ENCODE measurements at regions not wholly inside any gene's neighbourhood (a gene's known extent, or its start where the extent isn't known, plus 50 kb on each side); places are given as distances from the start of the nearest gene placed in this dataset.
"Not testable (repeated sequence)": the region's sequence is repeated elsewhere in the genome, so short reads cannot be mapped to it uniquely, and the experiment has no call there.

DNA sequence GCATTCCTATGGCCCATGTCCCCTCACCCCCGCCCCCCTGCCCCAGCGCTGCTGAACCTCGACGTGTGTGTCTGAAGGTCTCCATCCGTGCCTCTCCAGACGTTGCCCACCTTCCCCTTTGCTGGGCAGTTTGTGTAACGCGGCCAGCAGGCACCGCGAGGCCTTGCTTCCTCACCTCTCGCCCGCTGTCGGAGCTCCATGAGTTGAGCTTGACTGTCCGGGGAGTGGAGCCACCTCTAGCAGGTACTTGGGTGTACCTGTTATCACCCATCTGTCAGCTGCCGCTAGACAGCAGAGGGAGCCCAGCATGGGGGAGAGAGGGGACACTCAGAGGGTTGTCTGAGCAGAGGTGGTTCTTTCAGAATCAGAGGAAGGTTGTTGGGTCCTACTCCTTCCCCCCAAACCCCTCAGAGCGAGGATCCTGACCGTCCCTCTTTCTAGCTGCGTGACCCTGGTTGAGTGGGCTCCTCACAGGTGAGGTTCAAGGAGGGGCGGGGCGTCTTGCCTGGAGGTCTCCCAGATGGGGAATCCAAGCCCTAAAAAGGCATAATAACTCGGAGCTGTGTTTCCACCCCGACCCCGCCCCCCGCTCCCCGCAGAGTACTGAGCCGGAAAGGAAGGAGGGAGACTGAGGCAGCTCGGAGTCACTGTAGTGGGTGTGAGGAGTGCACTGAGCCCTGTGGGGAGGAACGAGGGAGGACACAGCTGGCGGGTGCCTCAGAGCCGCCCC, 184.7 kb downstream of the C9orf50 start:
- DNase-seq (ENCODE audit: low read depth in 2 of 2): no peak

DNA sequence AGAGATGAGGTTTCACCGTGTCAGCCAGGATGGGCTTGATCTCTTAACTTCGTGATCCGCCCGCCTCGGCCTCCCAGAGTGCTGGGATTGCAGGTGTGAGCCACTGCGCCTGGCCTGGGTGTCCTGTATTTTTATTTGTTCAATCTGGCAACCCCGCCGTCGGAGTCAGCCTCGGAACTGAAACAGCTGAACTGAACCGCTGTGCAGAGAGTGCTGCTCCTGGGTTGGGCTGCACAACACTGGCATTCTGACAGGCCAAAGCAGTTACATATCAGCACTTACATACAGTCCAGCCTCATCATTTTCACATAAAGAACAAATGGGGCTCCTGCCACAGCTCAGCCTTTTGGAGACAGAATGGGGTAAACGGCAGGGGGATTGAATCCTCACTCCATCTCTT, 185.6 kb downstream of the C9orf50 start:
- no peak for DNase-seq (ENCODE audit: low read depth in 2 of 2)

DNA sequence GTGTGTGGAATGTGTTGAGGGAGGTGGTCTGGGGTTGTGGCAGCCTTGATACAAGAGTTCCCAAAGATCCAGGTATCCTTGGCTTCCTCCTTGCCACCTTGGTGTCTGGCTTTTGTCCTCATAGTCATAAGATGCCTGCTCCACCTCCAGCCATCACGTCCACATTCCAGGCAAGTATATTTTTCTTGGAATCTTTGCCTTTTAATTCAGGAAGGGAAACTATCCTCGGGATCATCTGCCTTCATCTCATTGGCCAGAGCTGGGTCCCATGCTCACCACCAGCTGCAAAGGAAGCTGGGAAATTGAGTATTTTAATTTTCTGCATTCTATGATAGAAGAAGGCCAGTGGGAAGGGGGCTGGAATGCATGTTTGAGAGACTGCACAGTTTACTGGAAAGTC, 186.7 kb downstream of the C9orf50 start:
- DNase-seq (ENCODE audit: low read depth in 2 of 2): peak in 1 of 2 donors; percentile 56

DNA sequence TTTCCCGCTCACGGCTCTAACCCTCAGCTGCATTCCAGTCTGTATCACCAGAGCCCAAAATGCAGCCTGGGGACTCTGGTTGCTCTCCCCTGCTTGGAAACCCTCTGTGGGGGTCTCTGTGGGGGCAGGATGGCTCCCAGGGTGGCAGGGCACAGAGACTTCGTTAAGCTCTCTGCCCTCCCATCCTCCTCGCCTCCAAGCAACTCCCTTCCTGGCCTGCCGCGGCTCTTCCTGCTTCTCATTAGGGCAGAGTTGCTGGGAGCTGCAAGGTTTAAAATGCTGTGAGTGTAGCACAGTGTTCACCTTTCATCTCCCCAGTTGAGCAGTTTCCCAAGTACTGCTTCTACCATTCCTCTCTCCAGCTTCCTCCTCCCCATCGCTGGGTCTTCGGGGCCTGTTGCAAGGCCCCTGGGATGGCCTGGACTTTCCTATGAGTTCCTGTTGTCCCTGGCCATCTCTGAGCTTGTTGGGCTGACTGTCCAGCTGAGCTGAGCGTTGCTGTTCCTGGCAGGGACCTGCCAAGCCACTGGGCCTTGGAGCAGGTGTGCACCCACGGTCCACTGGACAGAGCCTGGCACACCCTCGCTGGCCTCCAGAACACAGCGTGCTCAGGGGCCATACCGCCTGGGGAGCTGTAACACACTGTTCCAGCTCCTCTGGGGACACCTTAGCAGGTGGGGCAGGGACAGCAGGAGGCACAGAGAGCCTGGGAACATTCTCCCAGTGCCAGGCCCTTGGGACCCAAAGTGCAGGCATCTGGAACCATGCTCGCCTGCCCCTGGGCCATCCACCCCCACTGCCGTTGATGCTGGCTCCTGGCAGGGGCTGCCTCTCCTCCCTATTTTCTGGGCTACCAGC, 188.4 kb downstream of the C9orf50 start:
- DNase-seq (ENCODE audit: low read depth in 2 of 2): no peak

DNA sequence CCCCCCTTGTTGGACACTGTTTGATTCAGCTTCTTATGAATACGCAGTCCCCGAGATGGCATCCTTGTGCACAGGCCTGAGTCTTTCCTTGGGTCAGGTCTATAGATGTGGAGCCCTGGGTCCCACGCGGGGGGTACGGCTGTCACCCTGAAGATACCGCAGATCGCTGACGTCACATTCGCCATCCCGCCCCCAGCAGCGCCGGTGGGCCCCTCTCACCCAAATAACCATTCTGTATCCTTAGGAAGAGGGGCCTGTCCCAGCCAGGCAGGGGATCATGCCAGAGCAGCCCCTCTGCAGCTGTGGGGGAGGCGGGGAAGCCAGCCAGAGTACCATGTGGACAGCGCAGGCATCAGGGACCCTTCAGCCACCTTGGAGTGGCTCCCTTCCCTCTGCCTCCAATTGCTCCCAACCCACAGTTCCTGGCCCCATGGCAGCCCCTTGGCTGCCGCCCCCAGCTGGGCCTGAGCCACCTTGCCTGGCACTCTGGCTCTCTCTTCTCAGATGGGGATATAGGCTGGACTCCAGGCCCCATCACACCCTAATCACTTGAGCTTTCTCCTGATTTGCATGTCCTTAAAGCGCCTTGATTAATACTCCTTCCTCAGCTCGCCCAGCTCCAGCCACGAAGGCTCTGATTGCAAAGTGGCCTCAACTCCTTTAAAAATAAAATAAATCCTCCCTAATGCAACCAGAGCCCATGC, 189.8 kb downstream of the C9orf50 start:
- DNase-seq (ENCODE audit: low read depth in 2 of 2): no peak

DNA sequence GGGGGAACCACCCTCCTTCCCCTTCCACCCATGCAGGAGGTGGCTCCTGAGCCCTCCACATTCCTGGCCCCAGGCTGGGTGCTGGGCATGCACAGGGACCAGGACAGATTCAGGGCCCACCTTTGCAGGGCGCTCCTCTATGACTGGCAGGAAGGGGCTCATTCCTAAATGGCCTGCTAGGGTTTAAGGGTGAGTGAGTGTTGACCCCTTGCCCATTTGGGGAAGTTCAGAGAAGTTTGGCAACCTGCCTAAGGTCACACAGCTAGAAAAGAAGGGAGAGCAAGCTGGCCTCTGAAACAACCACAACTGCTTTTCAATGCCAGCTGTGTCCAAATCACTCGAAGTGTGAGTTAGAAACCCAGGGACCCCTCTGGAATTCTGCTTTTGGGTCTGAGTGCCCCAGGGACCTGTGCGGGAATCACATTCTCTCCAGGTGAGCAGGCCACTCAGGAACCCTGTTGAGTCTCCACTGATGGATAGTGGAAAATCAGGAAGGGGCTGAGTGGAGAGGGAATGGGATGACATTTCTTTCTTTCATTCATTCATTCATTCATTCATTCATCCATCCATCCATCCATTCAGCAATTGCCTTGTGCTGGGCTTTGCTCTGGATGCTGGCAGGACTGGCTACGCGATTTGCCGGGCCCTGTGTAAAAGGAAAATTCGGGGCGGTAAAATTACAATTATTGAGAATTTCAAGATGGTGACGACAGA, 191.9 kb downstream of the C9orf50 start:
- DNase-seq (ENCODE audit: low read depth in 2 of 2): no peak

DNA sequence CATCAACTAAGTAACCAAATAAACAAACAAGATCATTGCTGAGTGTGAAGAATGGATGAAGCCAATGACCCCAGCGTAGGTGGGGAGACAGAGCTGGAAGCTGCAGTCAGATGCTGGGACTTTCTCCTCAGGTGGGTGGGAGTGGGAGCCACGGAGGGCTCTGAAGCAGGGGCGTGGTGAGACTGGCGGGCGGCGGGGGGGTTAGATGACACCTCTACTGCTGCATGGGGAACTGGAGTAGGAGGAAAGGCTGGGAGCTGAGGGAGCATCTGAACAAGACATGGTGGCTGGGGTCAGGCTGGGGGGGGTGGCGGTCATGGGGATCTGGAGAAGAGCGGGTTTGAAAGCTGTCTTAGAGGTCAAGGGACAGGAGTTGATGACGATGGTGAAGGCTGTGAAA, 193.8 kb downstream of the C9orf50 start:
- DNase-seq (ENCODE audit: low read depth in 2 of 2): no peak

DNA sequence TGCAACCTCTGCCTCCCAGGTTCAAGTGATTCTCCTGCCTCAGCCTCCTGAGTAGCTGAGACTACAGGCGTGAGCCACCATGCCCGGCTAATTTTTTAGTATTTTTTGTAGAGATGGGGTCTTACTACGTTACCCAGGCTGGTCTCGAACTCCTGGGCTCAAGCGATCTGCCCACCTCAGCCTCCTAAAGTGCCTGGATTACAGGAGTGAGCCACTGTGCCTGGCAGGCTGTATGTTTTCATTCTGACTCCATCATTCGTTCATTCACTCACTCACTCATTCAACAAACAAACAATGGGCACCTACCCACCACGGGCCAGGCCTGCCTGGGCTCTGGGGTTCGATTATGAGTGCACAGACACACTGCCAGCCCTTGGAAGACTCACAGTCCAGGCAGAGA, 197.1 kb downstream of the C9orf50 start:
- DNase-seq (ENCODE audit: low read depth in 2 of 2): not testable (repeated sequence)

DNA sequence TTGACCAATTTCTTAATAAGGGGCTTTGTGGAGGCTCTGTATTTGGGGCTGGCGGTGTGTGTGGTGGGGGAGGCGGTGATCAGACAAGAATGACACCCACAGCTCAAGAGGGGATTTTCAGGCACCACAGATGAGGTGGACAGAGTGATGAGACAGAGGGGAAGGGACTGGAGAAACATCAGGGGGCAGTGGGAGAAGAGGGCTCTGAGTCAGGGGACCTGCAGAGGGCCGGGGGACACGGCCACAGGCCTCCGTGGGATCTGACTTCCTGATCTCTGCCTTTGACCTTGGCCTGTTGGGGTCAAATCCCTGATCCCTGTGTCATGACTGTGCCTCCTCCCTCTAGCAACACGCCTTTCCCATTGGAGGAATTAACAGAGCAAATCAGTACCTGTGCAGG, 197.7 kb downstream of the C9orf50 start:
- no peak for DNase-seq (ENCODE audit: low read depth in 2 of 2)

DNA sequence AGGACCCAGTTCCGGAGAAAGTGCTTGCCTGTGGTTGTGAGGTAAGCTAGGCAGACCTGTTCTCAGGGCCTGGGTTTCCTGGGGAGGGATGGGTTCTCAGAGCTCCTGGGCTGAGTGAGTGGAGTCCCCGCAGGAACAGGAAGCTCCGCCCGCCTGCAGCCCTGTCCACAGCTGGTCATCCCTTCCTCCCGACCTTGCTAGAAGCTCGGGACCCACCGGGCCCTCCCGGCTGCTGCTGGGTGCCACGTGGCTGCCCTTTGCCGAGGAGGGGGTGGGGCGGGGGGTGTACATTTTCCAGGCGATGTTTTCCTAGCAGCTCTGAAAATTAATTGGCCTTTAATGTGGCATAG, 198.1 kb downstream of the C9orf50 start:
- peak; percentile 78 to 85 for DNase-seq (ENCODE audit: low read depth in 2 of 2)

DNA sequence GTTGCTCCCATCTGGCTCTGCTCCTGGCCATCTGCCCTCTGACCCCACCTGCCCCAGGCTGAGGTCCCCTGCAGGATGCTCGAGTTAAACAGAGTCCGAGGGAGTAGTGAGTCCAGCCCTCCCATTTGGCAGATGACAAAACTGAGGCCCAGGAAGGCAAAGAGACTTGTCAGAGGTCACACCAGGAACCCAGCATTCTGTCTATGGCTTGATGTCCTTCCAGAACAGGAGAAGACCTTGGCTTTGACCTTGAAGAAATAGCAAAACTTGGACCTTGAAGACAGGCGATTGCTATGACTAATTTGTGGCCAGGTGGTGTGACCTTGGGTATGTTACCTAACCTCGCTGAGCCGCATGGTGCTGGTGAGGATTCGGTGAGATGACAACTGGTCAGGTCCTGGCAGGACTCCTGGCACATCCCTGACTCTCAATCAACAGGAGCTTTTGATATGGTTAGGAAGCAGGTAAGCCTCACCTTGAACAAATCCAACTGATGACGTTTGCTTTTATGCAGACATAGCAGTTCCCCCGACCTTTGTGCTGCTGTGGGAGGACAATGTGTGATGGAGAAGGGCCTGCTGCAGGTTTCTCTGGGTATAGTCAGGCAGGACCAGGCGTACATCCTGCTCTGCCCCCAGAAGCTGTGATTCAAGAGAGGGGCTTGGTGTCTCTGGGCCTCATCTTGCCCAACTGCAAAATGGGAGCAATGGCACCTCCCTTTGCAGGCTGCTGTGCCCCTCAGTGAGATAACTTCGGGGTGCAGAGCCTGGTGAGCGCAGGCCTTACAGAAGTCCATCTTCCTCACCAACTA, 198.7 kb downstream of the C9orf50 start:
- no peak for DNase-seq (ENCODE audit: low read depth in 2 of 2)

DNA sequence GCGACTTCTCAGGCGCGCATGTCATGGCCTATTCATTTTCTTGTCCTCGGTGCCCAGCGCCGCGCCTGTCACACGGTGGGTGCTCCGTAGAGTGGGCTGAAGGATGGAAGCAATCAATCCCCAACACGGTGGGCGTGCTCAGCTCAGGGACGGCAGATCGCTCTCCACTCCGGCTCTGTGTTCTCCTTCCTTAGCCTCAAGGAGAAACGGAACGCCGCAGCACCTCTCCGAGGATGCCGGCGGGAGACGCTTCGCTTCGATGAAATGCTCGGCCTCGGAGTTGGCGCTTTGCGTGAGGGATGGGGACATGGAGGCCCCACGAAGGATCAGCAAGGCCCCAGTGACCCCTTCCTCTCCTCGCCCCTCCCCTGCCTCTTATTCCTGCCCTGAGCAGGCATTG, 199.5 kb downstream of the C9orf50 start:
- DNase-seq (ENCODE audit: low read depth in 2 of 2): no peak

DNA sequence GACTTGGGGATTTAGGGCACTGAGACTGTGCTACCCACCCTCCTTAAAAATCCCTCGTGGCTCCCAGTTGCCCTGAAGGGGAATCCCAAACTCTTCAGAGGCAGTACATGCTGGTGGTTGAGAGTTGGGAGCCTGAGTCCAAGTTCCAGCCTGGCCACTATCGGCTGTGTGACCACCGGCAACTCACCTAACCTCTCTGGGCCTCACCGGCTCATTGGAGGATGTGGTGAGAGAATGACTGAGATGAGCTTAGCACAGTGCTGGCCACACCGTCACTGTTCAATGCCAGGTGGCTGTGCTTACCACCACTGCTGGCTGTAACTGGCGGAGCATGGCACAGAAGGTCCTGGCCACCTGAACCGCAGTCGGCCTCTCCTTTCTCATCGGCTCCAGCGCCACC, 200.2 kb downstream of the C9orf50 start:
- no peak for DNase-seq (ENCODE audit: low read depth in 2 of 2)

DNA sequence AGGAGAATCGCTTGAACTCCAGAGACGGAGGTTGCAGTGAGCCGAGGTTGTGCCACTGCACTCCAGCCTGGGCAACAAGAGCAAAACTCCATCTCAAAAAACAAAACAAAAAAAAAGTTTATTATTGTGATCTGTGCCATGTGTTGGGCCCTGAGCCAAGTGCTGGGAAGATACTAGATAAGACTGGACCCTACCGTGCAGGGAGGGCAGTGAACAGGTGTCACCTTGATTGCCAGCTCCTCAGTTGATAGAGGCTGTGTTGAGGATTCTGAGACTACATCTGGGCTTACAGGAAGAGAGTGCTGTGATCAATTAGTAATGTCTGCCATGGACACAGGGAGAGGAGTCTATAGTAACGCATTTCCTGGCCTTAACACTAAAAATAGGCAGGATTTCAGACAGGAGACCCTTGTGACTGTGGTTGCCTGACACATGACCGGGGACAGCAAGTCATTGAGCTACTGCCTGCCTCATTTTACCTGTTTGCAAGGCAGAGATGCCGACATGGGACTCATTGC, 201.5 kb downstream of the C9orf50 start:
- DNase-seq (ENCODE audit: low read depth in 2 of 2): peak in 1 of 2 donors; percentile 33

DNA sequence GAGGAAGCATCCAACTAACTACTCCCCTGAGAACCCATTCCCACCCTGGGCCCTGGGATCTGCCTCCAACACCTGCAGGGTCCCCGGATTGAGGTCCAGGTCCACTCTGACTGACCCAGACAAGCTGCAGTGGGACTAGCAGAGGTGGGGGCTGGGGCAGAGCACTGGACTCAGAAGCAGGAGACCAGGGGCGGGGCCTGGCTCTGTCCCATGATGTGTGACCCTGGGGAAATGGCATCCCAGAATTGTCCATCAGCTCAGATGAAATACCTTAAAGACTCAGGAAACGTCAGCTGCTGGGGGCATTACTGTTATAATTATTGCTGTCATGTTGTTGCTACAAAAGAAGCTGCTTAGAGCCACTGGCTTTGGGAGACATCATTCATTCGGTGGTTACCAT, 202.4 kb downstream of the C9orf50 start:
- no peak for DNase-seq (ENCODE audit: low read depth in 2 of 2)

DNA sequence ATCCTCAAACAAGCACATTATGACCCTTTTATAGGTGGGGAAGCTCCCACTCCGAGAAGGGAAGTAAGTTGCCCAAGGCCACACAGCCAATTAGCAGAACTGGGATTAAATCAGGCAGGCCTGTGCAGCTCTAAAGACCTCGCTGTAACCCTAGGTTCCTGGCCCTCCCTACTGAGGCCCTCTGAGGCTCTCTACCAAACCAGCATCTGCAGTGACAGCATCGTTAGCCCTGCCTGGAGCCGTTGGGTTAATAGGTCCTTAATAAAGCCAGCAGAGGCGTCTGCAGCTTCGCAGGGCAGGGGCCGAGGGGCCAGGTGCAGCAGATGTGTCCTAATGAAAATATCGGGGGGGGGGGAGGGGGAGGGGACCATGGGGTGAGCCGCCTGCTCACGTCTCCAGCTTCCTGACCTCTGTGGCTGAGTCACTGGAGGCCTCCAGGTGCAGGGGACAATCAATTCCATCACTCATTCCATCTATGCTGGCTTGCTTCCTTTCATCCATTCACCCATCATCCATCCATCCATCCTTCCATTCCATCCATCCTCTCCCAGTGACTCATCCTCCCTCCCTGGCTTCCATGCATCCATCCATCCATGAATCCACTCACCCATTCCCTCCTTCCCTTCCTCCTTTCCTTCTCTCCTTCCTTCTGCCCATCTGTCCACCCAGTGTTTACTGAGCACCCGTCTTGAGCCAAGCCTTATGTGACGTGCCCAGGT, 203.9 kb downstream of the C9orf50 start:
- no peak for DNase-seq (ENCODE audit: low read depth in 2 of 2)

DNA sequence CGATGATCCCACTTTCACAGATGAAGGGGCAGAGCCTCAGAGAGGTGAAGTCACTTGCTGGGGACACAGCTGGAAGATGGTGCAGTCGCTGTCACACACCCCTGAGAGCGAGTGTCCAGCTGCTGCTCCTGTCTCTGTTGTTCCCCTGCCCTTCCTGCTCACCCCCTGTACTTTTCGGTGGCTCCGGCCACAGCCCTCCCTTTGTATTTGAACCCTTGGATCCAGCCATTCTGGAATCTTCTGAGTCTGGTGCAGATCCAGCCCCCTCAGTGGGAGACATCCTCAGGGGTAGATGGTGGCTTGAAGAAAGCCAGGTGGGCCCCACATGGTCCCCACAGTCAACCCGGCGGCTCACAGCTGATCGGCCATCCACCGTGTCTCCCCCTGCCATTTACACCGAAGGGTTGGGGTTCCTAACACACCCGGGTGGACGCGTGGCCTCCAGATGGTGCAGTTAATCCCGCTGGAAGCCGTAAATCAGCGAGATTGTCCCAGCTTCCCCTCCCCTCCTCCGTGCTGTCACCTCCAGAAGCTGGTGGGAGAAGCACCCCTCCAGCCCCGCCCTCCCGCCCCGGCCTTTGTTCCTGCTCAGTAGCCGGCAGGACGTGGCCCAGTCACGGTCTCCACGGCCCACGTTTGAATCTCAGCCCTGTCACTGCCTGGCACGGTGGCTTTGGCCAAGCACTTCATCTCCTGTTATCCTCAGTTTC, 204.8 kb downstream of the C9orf50 start:
- DNase-seq (ENCODE audit: low read depth in 2 of 2): no peak

DNA sequence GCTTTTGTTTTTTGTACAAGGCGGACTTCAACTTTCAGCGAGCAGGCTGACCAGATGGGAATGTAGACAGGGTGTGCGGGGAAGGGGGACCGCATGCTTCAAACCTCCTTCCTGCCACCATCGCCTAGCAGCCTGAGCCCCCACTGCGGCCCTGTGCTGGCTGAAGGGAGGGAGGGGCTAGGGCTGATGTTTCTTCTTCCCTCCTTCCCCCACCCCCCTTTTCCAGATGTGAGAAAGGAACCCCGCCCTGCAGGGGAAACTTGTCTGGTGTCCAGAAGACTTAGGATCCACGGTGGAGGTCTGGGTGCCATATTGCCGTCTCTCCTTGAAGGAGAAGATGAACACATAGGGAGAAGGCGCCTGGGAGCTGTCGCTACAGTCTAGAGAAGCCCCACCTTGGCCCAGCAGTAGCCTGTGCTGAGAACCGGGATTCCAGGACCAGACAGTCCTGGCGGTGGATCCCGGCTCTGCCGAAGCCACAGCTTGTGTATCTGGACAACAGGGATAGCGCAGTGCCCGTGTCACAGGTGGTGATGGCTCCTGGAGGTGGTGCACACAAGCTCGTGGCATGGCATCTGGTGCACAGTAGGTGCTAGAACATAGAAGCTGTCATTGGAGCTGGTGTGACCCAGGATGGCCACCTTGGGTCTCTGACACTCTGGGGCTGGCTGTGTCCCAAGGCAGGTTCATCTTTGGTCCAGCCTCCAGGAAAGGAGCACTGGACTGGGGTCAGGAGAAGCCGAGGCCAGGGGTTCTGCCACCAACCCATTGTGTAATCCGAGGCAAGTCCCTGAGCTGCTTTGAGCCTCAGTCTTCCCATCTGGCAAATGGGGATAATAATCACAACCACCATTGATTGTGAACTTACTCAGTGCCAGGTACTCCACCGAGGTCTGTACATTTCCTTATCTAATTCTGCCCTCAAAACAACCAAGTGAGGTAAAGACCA, 205.6 kb downstream of the C9orf50 start:
- no peak for DNase-seq (ENCODE audit: low read depth in 2 of 2)

Data from lung microvascular endothelial cell (primary cell).